Type B pancreatic cell (in vitro differentiated cells): ENCODE measurements at regions not wholly inside any gene's neighbourhood (a gene's known extent, or its start where the extent isn't known, plus 50 kb on each side); places are given as distances from the start of the nearest gene placed in this dataset.
A peak's percentile ranks its signal among the peaks of the same experiment; 100 is the strongest.

Experiments used
- DNase-seq: peaks from one replicate; pipeline ENCODE4 v3.0.0; 2021; ENCODE audit warnings: mixed read lengths; ENCODE audit not compliant: unreplicated experiment; ENCODE audit errors: extremely low spot score
- H3K27ac Mint-ChIP-seq: 2 replicates; pipeline ENCODE4 v1.8.0; 2021; ENCODE audit warnings: mild to moderate bottlenecking, mixed read lengths
- H3K27me3 Mint-ChIP-seq: 2 replicates; pipeline ENCODE4 v1.8.0; 2021; ENCODE audit warnings: mixed read lengths
- H3K36me3 Mint-ChIP-seq: 2 replicates; pipeline ENCODE4 v1.8.0; 2021; ENCODE audit warnings: mixed read lengths
- H3K4me1 Mint-ChIP-seq: one replicate; pipeline ENCODE4 v1.8.0; 2021; ENCODE audit warnings: mixed read lengths; ENCODE audit not compliant: unreplicated experiment
- H3K4me3 Mint-ChIP-seq: 2 replicates; pipeline ENCODE4 v1.8.0; 2021; ENCODE audit warnings: mild to moderate bottlenecking, mixed read lengths
- H3K9me3 Mint-ChIP-seq: 2 replicates; pipeline ENCODE4 v1.8.0; 2021; ENCODE audit warnings: mixed read lengths
- CTCF ChIP-seq: fragments of 200-600 bp; sonication (generic); conservative IDR thresholded peaks from 2 replicates; pipeline ENCODE4 v1.5.0; 2021; ENCODE audit warnings: antibody characterized with exemption, mild to moderate bottlenecking

GRCh38 chr13:22135446-22135845 lies 464.6 kb downstream of the FGF9 start:
- peak overlapping the region; percentile 67 for H3K27ac Mint-ChIP-seq
- no peaks in the 10 kb centered on the region for H3K36me3 Mint-ChIP-seq
- H3K4me1 Mint-ChIP-seq: peaks cover 17% of the 10 kb centered on the region
- peak overlapping the region; percentile 20 for H3K4me3 Mint-ChIP-seq
- no peak for DNase-seq
- H3K27me3 Mint-ChIP-seq: no peaks in the 10 kb centered on the region
- no peak for TF ChIP-seq CTCF
- H3K9me3 Mint-ChIP-seq: peaks cover 7% of the 10 kb centered on the region

DNA sequence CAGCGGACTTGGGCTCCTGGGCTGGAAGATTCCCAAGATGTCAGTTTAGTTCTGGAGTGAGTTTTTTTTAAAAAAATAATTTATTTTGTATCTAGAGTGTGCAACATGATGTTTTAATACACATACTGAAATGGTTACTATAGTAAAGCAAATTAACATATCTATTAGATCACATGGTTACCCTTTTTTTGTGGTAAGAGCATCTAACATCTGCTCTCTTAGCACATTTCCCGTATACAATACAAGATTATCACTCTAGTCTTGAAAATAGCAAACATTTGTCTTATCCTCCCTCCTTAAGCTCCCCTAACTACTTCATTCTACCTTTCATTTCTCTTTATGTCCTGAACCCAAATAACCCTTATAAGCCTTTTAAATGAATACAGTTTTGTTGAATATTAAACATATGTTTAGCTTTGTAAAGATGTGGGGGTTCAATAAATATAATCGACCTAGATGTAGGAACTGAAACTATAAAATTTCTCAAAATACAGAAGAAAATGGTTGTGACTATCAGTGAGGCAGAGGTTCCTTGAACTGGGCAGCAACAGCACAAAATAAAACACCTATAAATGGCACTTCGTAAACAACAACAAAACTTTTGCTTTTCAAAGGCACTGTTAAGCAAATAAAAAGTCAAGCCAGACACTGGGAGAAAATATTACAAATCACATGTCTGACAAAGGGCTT lies 466.6 kb downstream of the FGF9 start:
- no peak overlapping the region for H3K4me3 Mint-ChIP-seq
- peaks cover 8% of the 10 kb centered on the region for H3K9me3 Mint-ChIP-seq
- no peaks in the 10 kb centered on the region for H3K36me3 Mint-ChIP-seq
- H3K27me3 Mint-ChIP-seq: no peaks in the 10 kb centered on the region
- no peak for DNase-seq
- H3K4me1 Mint-ChIP-seq: peaks cover 17% of the 10 kb centered on the region
- no peak overlapping the region for H3K27ac Mint-ChIP-seq
- no peak for TF ChIP-seq CTCF

- Mint-ChIP-seq H3K36me3 (no peaks in the 10 kb centered on the region), H3K9me3 (peaks cover 11% of the 10 kb centered on the region), H3K4me3 (no peak overlapping the region), H3K27ac (no peak overlapping the region), H3K4me1 (peaks cover 17% of the 10 kb centered on the region), H3K27me3 (no peaks in the 10 kb centered on the region)
- no peak for DNase-seq
- no peak for TF ChIP-seq CTCF
These were observed 468.1 kb downstream of the FGF9 start for GRCh38 chr13:22138947-22139346.

DNA sequence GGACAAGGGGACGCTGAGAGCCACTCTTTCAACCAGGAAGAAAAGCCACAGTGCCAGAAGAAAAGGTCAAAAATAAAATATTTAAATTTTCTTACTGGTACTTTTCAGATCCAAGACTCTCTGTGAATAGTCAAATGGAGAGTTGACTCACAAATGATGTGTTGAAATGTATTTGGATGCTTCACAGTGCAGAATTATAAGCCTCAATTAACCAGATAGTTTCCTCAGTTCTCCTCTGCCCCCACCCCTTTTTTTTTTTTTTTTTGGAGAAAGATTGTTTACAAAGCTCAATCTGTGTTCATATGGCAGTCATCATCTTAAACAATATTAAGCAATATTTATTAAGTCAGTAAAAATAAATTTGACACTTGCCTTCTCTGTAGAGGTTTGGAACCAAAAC lies 470.8 kb downstream of the FGF9 start:
- TF ChIP-seq CTCF: no peak
- Mint-ChIP-seq H3K27ac (no peak overlapping the region), H3K4me3 (no peak overlapping the region), H3K36me3 (no peaks in the 10 kb centered on the region), H3K27me3 (no peaks in the 10 kb centered on the region), H3K4me1 (peaks cover under 1% of the 10 kb centered on the region), H3K9me3 (peaks cover 5% of the 10 kb centered on the region)
- no peak for DNase-seq

- Mint-ChIP-seq H3K27ac (no peak overlapping the region), H3K9me3 (peaks cover 5% of the 10 kb centered on the region), H3K4me3 (no peak overlapping the region), H3K36me3 (no peaks in the 10 kb centered on the region), H3K27me3 (no peaks in the 10 kb centered on the region), H3K4me1 (no peaks in the 10 kb centered on the region)
- no peak for TF ChIP-seq CTCF
- DNase-seq: no peak
These were observed 472.8 kb downstream of the FGF9 start for GRCh38 chr13:22143671-22144070.
